GM18858 (cell line): ENCODE measurements at regions not wholly inside any gene's neighbourhood (a gene's known extent, or its start where the extent isn't known, plus 50 kb on each side); places are given as distances from the start of the nearest gene placed in this dataset.

Experiments
- ATAC-seq: cut with Tn5 transposase; IDR thresholded peaks from one replicate; pipeline ENCODE4 v1.9.1; 2021; ENCODE audit not compliant: unreplicated experiment

DNA sequence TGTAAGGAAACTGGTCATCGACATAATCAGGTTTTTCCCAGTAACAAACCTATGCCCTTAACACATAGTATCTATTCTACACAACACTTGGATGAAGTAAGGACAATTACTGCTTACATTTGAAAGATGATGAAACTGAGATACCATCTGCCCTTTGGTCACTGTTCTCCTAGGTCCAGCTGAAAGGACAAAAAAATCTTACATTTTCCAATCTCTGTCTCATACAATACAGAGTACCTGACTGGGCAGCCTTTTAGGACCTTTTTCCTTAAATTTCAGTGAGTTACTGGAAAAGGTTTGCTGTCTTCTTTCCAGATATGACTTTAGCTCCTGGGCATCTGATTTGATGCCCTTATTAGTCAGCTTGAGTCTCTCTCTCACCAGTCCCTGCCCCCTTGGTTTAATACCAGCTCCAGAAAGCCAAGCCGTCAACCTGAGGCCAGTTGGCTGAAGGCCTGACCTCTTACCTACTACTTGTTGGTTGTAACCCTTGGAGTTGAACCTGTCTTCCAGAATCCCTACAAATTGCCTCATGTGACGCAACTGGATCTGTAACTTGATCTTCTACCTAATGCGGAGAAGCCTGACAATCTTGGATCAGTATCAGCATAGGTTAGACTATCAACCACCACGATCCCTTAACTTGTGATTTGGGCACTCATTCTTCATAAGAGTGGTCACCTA lies 355.3 kb upstream of the ZNF385D start:
- no peak for ATAC-seq

- no peak for ATAC-seq
Observed at GRCh38 chr3:22111226-22111625, 360.2 kb upstream of the ZNF385D start.

DNA sequence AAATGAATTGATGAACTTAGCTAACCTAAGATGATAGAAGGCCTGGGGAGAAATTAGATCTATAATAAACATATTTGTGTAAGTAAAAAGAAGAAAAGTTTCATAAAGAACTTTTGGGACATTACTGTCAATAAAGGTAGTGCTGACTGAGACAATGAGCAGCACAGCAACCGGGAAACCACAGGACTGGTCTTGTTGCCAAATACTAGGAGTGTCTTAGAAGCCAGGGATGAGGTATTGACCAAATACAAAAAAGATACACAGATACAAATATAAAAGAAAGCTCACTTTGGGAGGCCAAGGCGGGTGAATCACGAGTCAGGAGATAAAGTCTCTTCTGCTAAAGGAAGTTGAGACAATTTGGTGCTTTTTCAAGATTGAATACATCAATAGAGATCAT lies 362.4 kb upstream of the ZNF385D start:
- no peak for ATAC-seq

DNA sequence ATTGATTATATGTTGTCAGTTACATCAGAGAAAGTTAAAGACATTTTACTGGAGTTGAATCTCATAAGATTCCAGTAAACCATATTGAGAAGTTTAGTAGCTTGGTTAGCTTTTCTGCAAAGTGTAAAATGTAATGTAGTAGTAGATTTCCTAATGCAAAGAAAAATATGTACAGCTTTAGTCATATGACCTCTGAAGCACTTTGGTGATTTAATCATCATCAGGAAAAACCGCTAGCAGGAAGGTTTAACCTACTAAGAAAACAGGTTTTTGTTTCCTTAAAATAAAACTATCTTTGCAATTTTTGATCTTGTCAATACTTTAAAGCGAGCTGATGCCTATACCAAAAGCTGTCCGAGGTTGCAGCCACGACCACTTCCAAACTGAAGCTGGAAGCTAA lies 364.6 kb upstream of the ZNF385D start:
- ATAC-seq, result no peak

DNA sequence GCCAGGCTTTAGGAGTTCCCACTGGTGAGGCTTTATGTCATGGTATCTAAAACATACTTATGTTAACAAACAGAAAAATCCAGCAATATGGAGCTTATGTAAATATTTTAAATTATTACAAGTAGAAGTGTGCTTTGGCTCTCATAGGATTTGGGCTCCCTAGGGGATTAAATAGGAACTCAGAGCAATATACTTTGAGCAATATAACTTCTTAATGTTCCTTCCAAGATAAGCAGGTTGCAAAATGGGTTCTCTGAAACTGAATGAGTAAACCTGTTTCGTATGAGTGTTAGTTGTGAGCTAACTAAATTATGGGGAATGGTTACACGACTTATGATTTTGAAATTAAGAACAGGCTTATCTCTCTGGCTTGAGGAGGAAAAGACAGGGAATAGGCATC lies 366.1 kb upstream of the ZNF385D start:
- ATAC-seq, result no peak

DNA sequence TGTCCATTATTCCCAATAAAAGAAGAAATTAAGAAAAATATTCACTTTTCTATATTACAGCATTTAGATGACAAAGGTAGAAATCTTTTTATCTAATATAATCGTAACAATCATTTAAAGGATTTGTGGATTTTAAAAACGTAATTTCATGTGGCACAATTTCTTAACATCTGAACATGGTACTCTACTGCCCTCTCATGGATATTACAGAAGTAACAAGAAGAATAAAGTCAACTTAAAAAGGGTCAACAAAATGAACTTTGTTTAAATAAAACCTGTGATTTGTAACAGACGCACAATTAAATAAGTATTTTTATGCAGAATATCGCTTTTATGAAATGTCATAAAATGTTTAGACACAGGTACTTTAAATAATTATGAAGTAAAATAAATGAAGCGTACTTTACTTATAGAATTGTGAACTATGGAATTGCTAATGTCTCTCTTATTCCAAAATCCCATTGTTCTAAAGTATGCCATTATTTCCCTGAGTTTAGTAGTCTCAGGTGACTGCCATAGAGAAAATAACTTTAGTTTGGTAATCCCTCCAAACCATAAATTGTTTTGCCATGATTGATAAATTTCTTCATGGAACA lies 366.8 kb upstream of the ZNF385D start:
- no peak for ATAC-seq

DNA sequence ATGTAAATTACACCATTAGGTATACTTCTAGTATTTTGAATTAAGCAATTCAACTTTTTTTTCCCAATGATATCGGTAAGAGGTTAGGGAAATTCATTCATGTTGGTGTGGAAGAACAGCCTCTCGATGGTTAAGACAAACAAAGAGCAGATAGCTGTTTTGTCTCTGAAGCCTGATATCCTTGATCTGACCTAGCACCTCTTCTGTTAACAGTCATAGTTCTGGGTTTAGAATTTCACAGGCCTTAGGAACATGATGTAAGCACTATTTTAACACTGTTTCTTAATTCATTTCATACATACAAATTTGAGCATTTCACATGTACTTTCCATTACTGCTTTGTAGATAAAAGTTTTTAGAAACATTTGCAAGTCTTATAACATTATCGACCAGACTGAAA lies 367.5 kb upstream of the ZNF385D start:
- no peak for ATAC-seq

- peak; percentile 54 for ATAC-seq
Observed at GRCh38 chr3:22121068-22121701, 370.2 kb upstream of the ZNF385D start.

- ATAC-seq, result peak; percentile 79
Observed at GRCh38 chr3:22122567-22122966, 371.6 kb upstream of the ZNF385D start.

DNA sequence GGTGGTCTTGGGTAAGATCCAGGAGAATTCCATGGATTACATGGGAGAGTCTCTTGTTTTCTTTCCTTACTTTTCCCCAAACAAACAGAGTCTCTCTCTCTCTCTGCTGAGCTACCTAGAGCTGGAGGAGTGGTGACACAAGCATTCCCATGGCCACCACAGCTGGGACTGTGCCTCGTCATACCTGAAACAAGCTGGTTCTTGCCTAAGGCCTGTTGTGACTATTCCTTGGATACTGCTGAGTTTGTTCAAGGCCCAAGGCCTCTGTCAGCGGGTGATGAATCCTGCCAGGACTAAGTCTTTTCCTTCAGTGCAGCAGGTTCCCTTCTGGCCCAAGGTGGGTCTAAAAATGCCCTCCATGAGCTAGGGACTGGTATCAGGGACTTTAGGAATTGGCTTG lies 378.1 kb upstream of the ZNF385D start:
- no peak for ATAC-seq

- ATAC-seq, result no peak
Observed at GRCh38 chr3:22141769-22142168, 390.8 kb upstream of the ZNF385D start.

DNA sequence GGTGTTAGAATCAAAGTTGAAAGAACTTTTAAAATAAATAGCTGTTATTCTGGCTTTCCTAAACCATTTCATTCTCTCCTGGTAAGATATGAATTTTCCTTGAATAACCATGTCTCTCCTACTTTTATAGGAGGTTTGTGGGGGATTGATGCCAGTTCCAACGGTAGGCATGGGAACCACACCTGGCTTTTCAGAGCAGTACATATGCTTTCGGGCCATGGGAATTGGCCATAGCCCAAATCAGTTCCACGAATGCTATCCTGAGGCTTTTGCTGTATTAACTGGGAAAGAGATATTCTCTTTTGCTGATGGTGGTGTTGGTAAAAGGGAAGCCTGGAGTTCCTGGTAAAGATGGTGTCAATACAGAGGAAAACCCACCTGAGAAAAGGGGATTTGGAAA lies 396.2 kb upstream of the ZNF385D start:
- no peak for ATAC-seq

DNA sequence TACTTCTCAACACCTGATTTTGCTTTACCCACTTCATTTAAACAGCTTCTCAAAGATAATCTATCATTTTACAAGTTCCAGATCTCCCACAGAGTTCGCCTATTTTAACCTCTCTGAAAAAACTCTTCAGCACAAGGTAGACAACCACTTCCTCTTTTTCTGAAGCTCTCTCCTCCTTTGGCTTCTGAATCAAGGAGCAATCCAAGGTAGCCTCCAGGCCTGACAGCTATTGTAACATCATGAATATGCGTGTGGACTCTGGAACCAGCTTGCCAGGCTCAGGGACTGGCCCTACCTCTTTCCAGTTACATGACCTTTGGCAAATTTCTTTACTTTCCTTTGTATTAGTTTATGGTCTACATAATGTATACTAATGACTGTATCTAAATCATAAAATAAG lies 405.9 kb upstream of the ZNF385D start:
- peak; percentile 36 for ATAC-seq

DNA sequence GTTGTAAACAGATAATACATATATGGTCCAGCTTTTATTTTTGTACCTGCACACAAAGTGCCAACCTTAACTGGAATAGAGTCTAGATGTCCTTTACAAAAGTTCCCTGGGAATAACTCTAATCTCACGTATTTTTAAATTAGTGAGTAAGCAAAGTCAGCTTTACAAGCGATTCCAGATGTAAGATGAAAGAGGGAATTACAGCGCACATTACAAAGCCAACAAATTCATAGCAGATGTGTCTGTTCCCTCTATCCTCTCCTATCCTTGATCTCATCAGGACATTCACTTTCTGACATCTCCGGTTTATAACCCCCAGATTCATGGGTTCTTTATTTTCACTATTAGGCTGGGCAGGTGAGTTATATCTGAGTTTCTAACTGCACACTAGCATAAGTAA lies 406.8 kb upstream of the ZNF385D start:
- no peak for ATAC-seq

DNA sequence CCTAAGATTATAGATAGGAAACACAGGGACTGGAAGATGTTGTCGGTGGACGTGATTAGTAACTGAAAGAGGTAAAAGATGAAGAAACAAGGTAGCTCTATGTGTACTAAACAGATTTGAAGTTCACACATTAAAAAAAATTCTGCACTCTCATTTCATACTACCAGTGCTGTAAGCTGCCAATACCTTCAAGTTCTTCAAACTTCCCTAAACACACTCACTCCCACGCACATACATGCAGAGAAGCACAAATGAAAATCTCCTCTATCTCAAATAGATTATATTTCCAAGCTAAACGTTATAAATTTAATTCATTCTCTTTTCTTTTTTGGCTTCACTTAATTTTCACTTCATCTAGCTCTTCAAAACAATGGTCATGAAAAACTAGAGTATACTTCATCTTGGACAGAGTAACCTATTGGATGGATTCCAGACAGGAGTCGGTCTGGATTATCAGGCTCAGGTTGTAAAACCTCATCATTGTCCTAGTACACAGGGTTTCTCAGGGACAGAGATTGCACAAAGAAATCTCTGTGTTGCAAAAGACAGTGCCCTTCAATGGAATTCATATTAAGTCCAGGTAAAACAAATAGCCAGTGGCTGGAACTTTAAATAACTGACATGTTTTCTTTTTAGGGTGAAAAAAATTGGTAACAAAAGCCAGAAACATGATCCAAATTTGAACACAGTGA lies 408.1 kb upstream of the ZNF385D start:
- no peak for ATAC-seq

DNA sequence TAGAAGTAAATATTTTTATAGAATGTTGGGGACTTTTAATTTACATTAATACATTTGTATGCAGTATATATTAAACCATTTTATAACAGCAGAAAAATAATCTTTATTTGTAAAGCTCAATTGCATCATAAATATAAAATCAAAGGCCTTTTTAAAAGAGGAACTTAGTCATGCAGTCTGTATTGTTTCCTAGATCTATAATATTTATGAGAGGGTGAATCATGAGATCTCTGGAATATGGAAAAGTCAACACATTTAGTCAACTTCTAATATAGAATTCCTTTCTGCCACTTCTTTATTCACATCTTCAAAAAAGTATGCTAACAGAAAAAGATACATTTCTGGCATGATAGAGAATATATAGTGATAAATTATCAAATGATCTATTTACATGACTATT lies 410.3 kb upstream of the ZNF385D start:
- no peak for ATAC-seq

DNA sequence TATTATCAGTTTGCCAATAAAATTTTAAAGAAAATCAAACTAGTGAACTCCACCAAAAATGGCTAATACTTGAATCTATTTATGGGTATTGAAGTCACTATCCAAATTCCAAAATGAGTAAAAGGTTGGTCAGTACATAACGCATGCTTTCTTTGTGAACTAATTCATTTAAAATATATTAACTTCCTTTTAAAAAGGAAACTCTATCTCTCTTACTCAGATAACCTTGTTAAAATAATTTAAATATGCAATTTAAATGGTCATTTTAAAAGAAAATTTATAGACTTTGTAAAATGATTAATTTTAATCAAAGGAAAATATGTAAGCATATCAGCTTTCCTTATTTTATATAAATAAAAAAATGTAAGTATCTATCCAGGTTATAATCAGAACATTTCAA lies 419.4 kb upstream of the ZNF385D start:
- ATAC-seq, result no peak

GRCh38 chr3:22172964-22173363 lies 422.0 kb upstream of the ZNF385D start:
- ATAC-seq, result no peak

- no peak for ATAC-seq
Observed at GRCh38 chr3:22175947-22176346, 424.9 kb upstream of the ZNF385D start.

- no peak for ATAC-seq
Observed at GRCh38 chr3:22176911-22177310, 425.9 kb upstream of the ZNF385D start.

- ATAC-seq, result no peak
Observed at GRCh38 chr3:22189616-22190015, 438.6 kb upstream of the ZNF385D start.

DNA sequence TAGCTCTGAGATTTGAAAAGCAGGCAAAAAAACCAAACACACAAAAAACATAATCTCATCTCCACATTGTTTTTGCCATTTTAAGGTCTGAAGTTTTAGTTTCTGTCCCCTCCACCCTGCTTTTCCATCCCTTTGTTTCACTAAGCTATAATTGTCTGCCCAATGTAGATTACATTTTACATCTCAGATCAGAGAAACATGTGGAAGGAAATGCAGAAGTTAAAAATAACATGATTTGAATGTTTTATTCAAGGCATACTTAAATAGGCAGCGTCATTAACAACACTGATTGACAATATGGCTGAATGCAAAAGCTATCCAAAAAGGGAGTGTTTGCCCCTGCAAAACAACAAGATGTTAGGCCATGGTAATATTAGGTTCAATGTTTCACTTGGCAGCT lies 448.1 kb upstream of the ZNF385D start:
- no peak for ATAC-seq
